ENCODE measurements at regions not wholly inside any gene's neighbourhood (a gene's known extent, or its start where the extent isn't known, plus 50 kb on each side); places are given as distances from the start of the nearest gene placed in this dataset.

GRCh38 chr5:1719860-1720259, 79.8 kb downstream of the MRPL36 start:
- TF ChIP-seq CTCF (IDR thresholded peaks at IDR 0.05; ENCODE audit: insufficient read depth, low read length, poor library complexity, severe bottlenecking) = no peak
- no peak for TF ChIP-seq EZH2phosphoT487 (conservative IDR thresholded peaks at IDR 0.05; ENCODE audit: low read length)
